Muscle of leg (tissue), 3 donors: ENCODE measurements at regions not wholly inside any gene's neighbourhood (a gene's known extent, or its start where the extent isn't known, plus 50 kb on each side); places are given as distances from the start of the nearest gene placed in this dataset.
A peak's percentile ranks its signal among the peaks of the same experiment; 100 is the strongest.

Source experiments
- DNase-seq: peaks from one replicate; pipeline ENCODE4 v3.0.0; 2013
- H3K27ac ChIP-seq: one replicate; pipeline ENCODE4 v1.5.1; 2013; ENCODE audit warnings: mild to moderate bottlenecking, low read length, control low read depth
- H3K27me3 ChIP-seq: one replicate; pipeline ENCODE4 v1.6.1; 2013; ENCODE audit warnings: low read length; ENCODE audit not compliant: control insufficient read depth, insufficient read depth
- H3K36me3 ChIP-seq: one replicate; pipeline ENCODE4 v1.6.1; 2013; ENCODE audit warnings: low read length; ENCODE audit not compliant: control insufficient read depth, insufficient read depth
- H3K4me1 ChIP-seq: one replicate; pipeline ENCODE4 v1.6.1; 2013; ENCODE audit warnings: low read length; ENCODE audit not compliant: control insufficient read depth, insufficient read depth
- H3K4me3 ChIP-seq: one replicate; pipeline ENCODE4 v1.5.1; 2013; ENCODE audit warnings: low read length, control low read depth
- H3K9me3 ChIP-seq: replicated peaks from 2 replicates; pipeline ENCODE4 v1.6.1; 2013; ENCODE audit warnings: low read depth, low read length; ENCODE audit not compliant: control insufficient read depth
- WGBS: methylation state at CpG from one replicate; pipeline ENCODE4 v1.1.5; 2013; ENCODE audit warnings: missing lambda C conversion rate; ENCODE audit not compliant: insufficient coverage; 5-methylcytosine and 5-hydroxymethylcytosine counted together

DNA sequence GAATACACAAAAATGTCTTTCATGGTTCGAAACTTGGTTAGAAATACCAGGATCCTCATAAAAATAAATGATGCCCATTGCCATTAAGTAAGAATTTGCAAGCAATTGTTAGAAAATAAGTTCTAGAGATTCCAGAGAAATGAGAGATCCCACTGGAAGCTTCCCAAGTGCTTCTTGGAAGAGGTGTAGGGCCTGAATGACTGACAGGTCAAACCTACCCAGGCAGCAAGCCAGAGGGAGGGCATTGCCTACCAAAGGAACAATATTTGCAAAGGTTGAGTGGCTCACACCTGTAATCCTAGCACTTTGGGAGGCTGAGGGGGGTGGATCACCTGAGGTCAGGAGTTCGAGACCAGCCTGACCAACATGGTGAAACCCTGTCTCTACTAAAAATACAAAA lies 777.0 kb upstream of the WWC1 start:
- Histone ChIP-seq H3K27me3 (no peaks in the 10 kb centered on the region), H3K4me3 (no peak overlapping the region), H3K4me1 (no peaks in the 10 kb centered on the region), H3K27ac (no peak overlapping the region), H3K36me3 (no peaks in the 10 kb centered on the region), H3K9me3 (no peaks in the 10 kb centered on the region)
- WGBS, result no CpG with 5 or more reads among the region's 2 CpGs
- no peak for DNase-seq

DNA sequence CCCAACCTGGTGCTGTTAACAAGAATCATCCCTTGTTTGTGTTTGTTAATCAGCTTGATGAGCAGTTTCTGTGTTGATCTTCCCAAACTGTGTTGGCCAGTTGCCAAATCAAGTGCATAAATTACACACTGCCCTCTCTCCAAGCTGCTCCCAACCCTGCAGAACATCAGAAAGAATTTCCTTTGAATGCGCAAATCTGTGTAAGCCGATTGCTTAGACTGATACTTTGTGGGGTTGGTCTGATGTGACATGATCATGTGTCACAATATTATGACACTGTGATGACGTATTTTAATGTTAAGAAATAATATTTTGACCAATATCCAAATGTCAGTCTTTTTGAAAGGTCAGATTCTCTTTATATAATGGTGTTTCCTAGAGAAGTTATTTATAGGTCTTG lies 766.4 kb upstream of the WWC1 start:
- H3K4me3 ChIP-seq, result no peak overlapping the region
- no CpG with 5 or more reads among the region's 3 CpGs for WGBS
- no peaks in the 10 kb centered on the region for H3K4me1 ChIP-seq
- H3K9me3 ChIP-seq, result no peaks in the 10 kb centered on the region
- H3K36me3 ChIP-seq, result no peaks in the 10 kb centered on the region
- no peaks in the 10 kb centered on the region for H3K27me3 ChIP-seq
- H3K27ac ChIP-seq, result no peak overlapping the region
- no peak for DNase-seq

- no peak for DNase-seq
- Histone ChIP-seq H3K36me3 (no peaks in the 10 kb centered on the region), H3K27me3 (no peaks in the 10 kb centered on the region), H3K9me3 (no peaks in the 10 kb centered on the region), H3K4me3 (no peak overlapping the region), H3K4me1 (no peaks in the 10 kb centered on the region), H3K27ac (no peak overlapping the region)
- no CpG with 5 or more reads among the region's 6 CpGs for WGBS
These were observed 762.8 kb upstream of the WWC1 start for GRCh38 chr5:167528651-167529050.

DNA sequence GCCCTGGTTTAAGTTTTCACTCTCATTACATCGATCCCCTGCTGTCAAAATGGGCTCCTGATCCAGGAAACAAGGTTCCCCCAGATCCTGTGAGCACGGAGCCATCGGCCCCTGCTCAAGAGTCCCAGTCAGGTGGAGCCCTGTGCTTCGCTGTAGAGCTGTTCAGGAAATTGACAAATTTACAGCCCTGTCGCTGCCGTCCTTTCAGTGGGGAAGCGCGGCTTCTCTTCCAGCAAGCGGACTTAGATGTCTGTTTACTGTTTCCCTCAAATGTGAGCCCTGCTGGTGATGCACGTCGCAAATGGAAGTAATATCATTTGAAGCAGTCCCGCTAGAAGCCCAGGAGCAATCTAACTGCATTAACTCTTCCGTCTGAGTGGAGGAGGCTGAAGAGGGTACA lies 760.9 kb upstream of the WWC1 start:
- H3K27me3 ChIP-seq, result no peaks in the 10 kb centered on the region
- DNase-seq, result peak; percentile 6
- no peaks in the 10 kb centered on the region for H3K4me1 ChIP-seq
- H3K36me3 ChIP-seq, result no peaks in the 10 kb centered on the region
- H3K27ac ChIP-seq, result no peak overlapping the region
- H3K4me3 ChIP-seq, result no peak overlapping the region
- no peaks in the 10 kb centered on the region for H3K9me3 ChIP-seq
- WGBS, result 22% methylated on average over 7 of the region's 13 CpGs

DNA sequence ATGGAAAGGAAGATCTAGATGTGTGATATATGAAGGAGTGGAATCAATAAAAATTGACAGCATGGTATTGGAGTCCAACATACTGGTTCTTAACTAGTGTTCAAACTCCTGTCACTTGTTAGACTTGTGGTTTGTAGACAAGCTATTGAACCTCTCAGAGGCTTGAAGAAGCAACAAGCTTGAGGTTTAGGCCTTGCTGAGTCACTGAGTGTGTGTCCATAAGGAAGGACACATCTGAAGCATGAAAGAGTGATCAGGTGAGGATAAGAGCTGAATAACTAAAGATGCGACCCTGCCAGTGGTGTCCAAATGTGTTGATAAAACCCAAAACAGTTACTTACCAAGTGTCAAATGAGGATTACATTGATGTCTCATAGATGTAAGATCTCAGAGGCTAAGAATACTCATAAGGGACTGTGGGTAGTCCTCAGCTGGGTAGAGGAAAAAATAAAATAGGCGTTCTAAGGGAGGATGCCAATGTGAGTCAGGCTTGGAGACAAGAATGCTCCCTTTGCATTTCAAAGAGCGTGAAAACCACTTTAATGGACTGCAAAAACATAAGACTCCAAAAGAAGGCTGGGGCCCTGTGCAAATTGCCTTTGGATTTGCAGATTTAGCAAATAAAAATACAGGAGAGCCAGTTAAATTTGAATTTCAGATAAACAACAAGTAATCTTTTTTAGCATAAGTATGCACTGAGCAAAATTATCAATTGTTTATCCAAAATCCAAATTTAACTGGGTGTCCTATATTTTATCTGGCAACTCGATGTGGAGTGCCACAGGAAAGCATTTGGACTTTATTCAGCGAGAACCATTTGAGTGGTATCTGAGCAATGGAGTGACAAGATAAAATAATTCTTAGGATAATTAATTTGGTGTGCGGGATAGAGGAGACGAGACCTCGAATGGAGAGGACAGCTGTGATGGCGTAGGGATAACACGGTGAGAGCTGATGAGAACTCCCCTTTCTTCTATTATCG lies 757.3 kb upstream of the WWC1 start:
- Histone ChIP-seq H3K27ac (no peak overlapping the region), H3K4me3 (no peak overlapping the region), H3K4me1 (no peaks in the 10 kb centered on the region), H3K27me3 (no peaks in the 10 kb centered on the region), H3K9me3 (no peaks in the 10 kb centered on the region), H3K36me3 (no peaks in the 10 kb centered on the region)
- no peak for DNase-seq
- 80% methylated on average over 1 of the region's 11 CpGs for WGBS

- no CpG with 5 or more reads among the region's 5 CpGs for WGBS
- H3K36me3 ChIP-seq, result no peaks in the 10 kb centered on the region
- no peak overlapping the region for H3K27ac ChIP-seq
- H3K27me3 ChIP-seq, result no peaks in the 10 kb centered on the region
- H3K4me3 ChIP-seq, result no peak overlapping the region
- H3K9me3 ChIP-seq, result no peaks in the 10 kb centered on the region
- H3K4me1 ChIP-seq, result no peaks in the 10 kb centered on the region
- DNase-seq, result no peak
These were observed 751.7 kb upstream of the WWC1 start for GRCh38 chr5:167539747-167540146.

DNA sequence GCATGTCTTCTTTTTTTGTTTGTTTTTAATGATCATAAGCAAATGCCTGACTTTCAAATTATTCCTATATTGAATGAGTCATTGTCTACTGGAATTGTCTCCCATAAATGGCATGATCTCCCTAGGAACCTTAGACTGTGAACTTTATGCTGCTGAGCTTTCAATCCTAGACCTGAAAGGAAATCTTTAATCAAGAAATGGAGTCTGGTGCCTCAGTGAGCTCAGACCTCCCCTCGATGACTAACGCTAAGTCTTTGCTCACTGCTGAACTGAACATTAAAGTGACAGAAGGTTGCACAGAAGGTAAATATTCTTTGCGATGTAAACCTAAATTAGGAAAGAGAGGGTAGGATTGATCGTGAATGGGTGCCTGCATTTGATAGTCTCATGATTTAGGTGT lies 745.2 kb upstream of the WWC1 start:
- WGBS, result 86% methylated on average over 4 of the region's 4 CpGs
- Histone ChIP-seq H3K36me3 (no peaks in the 10 kb centered on the region), H3K9me3 (no peaks in the 10 kb centered on the region), H3K27ac (no peak overlapping the region), H3K27me3 (no peaks in the 10 kb centered on the region), H3K4me3 (no peak overlapping the region), H3K4me1 (no peaks in the 10 kb centered on the region)
- no peak for DNase-seq

GRCh38 chr5:167552356-167552755 lies 739.1 kb upstream of the WWC1 start:
- WGBS, result 100% methylated on average over 1 of the region's 5 CpGs
- Histone ChIP-seq H3K9me3 (no peaks in the 10 kb centered on the region), H3K4me3 (no peak overlapping the region), H3K36me3 (no peaks in the 10 kb centered on the region), H3K27ac (no peak overlapping the region), H3K4me1 (no peaks in the 10 kb centered on the region), H3K27me3 (no peaks in the 10 kb centered on the region)
- DNase-seq, result no peak

GRCh38 chr5:167553511-167553910 lies 737.9 kb upstream of the WWC1 start:
- H3K9me3 ChIP-seq, result no peaks in the 10 kb centered on the region
- WGBS, result no CpG with 5 or more reads among the region's 2 CpGs
- no peak for DNase-seq
- no peaks in the 10 kb centered on the region for H3K27me3 ChIP-seq
- H3K27ac ChIP-seq, result no peak overlapping the region
- no peaks in the 10 kb centered on the region for H3K36me3 ChIP-seq
- no peak overlapping the region for H3K4me3 ChIP-seq
- no peaks in the 10 kb centered on the region for H3K4me1 ChIP-seq

DNA sequence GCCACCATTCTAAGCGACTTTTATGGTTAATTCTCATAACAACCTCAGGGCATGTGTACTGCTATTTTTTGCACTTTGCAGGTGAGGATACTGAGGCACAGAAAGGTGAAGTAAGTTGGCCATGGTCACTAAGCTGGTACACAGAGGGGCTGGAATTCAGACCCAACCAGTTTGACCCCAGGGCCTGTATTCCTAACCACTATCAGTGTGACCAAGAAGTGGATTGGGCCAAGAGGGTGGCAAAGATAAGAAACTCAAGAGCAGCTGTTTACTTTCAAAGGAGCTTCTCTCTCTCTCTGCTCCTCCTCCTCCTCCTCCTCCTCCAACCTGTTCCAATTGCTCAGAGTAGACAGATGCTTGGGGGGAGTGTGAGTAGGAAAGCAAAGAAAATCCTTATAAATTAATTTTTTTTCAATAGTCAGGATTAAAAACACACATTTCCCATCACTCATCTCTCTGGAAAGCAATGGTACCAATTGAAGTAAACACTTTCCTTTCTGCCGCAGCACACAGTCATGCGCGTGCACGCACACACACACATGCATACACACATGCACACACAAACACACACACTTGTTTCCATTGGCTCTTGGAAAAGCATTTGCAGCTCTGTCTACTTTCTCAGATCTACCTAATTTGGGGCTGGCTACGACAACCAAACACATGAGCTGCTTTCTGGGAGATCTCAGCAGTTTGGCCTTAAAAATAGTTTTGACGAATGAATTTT lies 736.7 kb upstream of the WWC1 start:
- no peaks in the 10 kb centered on the region for H3K27me3 ChIP-seq
- H3K4me1 ChIP-seq, result no peaks in the 10 kb centered on the region
- no peaks in the 10 kb centered on the region for H3K9me3 ChIP-seq
- H3K4me3 ChIP-seq, result no peak overlapping the region
- no peaks in the 10 kb centered on the region for H3K36me3 ChIP-seq
- DNase-seq, result no peak
- WGBS, result 88% methylated on average over 5 of the region's 7 CpGs
- no peak overlapping the region for H3K27ac ChIP-seq
